ENCODE measurements at regions not wholly inside any gene's neighbourhood (a gene's known extent, or its start where the extent isn't known, plus 50 kb on each side); places are given as distances from the start of the nearest gene placed in this dataset.

- ATAC-seq (ENCODE audit: low read depth) (no peak), DNase-seq (ENCODE audit: low spot score) (no peak)
- Histone ChIP-seq H3K27ac (ENCODE audit: poor library complexity, severe bottlenecking) (no peak overlapping the region), H3K4me3 (ENCODE audit: severe bottlenecking) (no peak overlapping the region), H3K36me3 (ENCODE audit: low read depth) (no peaks in the 10 kb centered on the region), H3K27me3 (ENCODE audit: insufficient read depth, poor library complexity, severe bottlenecking) (no peaks in the 10 kb centered on the region), H3K9me3 (ENCODE audit: severe bottlenecking) (no peaks in the 10 kb centered on the region), H3K4me1 (ENCODE audit: insufficient read depth, poor library complexity, severe bottlenecking) (no peaks in the 10 kb centered on the region)
- TF ChIP-seq, protein P1, sequence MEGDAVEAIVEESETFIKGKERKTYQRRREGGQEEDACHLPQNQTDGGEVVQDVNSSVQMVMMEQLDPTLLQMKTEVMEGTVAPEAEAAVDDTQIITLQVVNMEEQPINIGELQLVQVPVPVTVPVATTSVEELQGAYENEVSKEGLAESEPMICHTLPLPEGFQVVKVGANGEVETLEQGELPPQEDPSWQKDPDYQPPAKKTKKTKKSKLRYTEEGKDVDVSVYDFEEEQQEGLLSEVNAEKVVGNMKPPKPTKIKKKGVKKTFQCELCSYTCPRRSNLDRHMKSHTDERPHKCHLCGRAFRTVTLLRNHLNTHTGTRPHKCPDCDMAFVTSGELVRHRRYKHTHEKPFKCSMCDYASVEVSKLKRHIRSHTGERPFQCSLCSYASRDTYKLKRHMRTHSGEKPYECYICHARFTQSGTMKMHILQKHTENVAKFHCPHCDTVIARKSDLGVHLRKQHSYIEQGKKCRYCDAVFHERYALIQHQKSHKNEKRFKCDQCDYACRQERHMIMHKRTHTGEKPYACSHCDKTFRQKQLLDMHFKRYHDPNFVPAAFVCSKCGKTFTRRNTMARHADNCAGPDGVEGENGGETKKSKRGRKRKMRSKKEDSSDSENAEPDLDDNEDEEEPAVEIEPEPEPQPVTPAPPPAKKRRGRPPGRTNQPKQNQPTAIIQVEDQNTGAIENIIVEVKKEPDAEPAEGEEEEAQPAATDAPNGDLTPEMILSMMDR (IDR thresholded peaks at IDR 0.05; ENCODE audit: poor library complexity, severe bottlenecking), result no peak
Observed at GRCh38 chr10:9992661-9993060, 1025.0 kb upstream of the CELF2 start.

DNA sequence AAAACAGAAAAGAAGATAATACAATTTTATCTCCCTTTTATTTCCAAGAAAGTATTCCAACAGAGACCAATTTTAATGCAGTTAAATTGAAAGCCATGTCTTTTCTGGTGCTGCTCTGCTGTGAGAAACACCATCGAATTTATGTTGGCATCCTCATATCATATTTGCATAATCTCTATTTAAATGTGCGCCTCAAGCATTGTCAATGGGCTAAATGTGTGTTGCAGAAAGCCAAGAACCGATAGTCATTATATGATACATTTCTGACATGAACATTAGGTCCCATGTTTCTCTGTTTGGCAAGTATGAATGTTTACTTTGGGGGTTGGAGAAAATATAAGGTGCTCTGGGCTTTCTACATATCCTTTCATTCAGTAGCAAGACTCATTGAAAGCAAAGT lies 1023.5 kb upstream of the CELF2 start:
- DNase-seq (ENCODE audit: low spot score) (no peak), ATAC-seq (ENCODE audit: low read depth) (no peak)
- Histone ChIP-seq H3K27me3 (ENCODE audit: insufficient read depth, poor library complexity, severe bottlenecking) (no peaks in the 10 kb centered on the region), H3K36me3 (ENCODE audit: low read depth) (no peaks in the 10 kb centered on the region), H3K9me3 (ENCODE audit: severe bottlenecking) (no peaks in the 10 kb centered on the region), H3K4me1 (ENCODE audit: insufficient read depth, poor library complexity, severe bottlenecking) (no peaks in the 10 kb centered on the region), H3K27ac (ENCODE audit: poor library complexity, severe bottlenecking) (no peak overlapping the region), H3K4me3 (ENCODE audit: severe bottlenecking) (no peak overlapping the region)
- TF ChIP-seq, protein P1 (IDR thresholded peaks at IDR 0.05; ENCODE audit: poor library complexity, severe bottlenecking), result no peak

DNA sequence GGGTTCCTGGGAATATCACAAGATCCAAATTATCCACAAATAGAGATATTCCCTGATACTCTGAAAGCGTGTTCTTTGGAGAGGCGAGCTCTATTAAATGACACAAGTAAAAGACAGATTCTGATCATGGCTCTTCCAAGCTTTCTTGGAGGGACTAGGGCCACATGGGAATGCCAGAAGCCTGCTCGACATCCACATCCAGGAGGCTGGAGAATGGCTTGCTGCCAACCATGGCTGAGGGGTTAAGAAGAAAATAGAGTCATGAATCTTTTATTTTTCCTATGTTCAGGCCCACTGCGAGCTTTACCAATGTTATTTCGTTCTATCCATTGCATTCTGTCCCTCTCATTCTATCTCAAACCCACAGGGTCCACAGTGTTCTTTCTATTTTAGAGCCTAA lies 1018.0 kb upstream of the CELF2 start:
- Histone ChIP-seq H3K27ac (ENCODE audit: poor library complexity, severe bottlenecking) (no peak overlapping the region), H3K36me3 (ENCODE audit: low read depth) (no peaks in the 10 kb centered on the region), H3K4me1 (ENCODE audit: insufficient read depth, poor library complexity, severe bottlenecking) (no peaks in the 10 kb centered on the region), H3K27me3 (ENCODE audit: insufficient read depth, poor library complexity, severe bottlenecking) (no peaks in the 10 kb centered on the region), H3K9me3 (ENCODE audit: severe bottlenecking) (no peaks in the 10 kb centered on the region), H3K4me3 (ENCODE audit: severe bottlenecking) (no peak overlapping the region)
- no peak for DNase-seq (ENCODE audit: low spot score)
- TF ChIP-seq, protein P1 (IDR thresholded peaks at IDR 0.05; ENCODE audit: poor library complexity, severe bottlenecking), result no peak
- ATAC-seq (ENCODE audit: low read depth), result no peak

GRCh38 chr10:10007957-10008356 lies 1009.7 kb upstream of the CELF2 start:
- DNase-seq (ENCODE audit: low spot score), result no peak

DNA sequence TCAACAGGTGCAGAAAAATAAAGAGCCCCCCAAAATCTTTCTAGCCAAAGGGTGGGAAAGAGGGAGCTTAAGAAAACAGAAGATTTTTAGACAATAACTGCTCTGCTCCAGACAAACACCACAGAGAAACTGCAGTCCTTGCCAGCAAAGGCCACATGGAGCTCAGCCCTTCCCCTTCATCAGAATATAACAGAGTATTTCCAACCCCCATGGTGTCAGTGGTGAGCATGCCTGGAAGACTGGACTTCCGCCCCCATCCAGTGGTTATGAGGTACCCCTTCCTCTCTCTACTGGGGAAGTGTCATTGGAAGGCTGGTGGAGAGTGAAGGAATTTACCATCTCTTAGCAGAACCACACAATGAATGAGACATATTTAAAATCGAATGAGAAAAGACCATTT lies 1007.3 kb upstream of the CELF2 start:
- H3K27me3 ChIP-seq (ENCODE audit: insufficient read depth, poor library complexity, severe bottlenecking), result no peaks in the 10 kb centered on the region
- ATAC-seq (ENCODE audit: low read depth), result no peak
- TF ChIP-seq, protein P1 (IDR thresholded peaks at IDR 0.05; ENCODE audit: poor library complexity, severe bottlenecking), result no peak

More at GRCh38 chr10:10007957-10008356, 1009.7 kb upstream of the CELF2 start:
- peak; percentile 78 for ATAC-seq (ENCODE audit: low read depth)
- H3K4me3 ChIP-seq (ENCODE audit: severe bottlenecking), result no peak overlapping the region
- no peak overlapping the region for H3K27ac ChIP-seq (ENCODE audit: poor library complexity, severe bottlenecking)
- no peaks in the 10 kb centered on the region for H3K4me1 ChIP-seq (ENCODE audit: insufficient read depth, poor library complexity, severe bottlenecking)
- no peaks in the 10 kb centered on the region for H3K9me3 ChIP-seq (ENCODE audit: severe bottlenecking)
- TF ChIP-seq, protein P1 (IDR thresholded peaks at IDR 0.05; ENCODE audit: poor library complexity, severe bottlenecking), result no peak
- H3K27me3 ChIP-seq (ENCODE audit: insufficient read depth, poor library complexity, severe bottlenecking), result no peaks in the 10 kb centered on the region
- no peaks in the 10 kb centered on the region for H3K36me3 ChIP-seq (ENCODE audit: low read depth)

More for the DNA sequence above, 1007.3 kb upstream of the CELF2 start:
- no peaks in the 10 kb centered on the region for H3K4me1 ChIP-seq (ENCODE audit: insufficient read depth, poor library complexity, severe bottlenecking)
- DNase-seq (ENCODE audit: low spot score), result no peak
- H3K9me3 ChIP-seq (ENCODE audit: severe bottlenecking), result no peaks in the 10 kb centered on the region
- H3K36me3 ChIP-seq (ENCODE audit: low read depth), result no peaks in the 10 kb centered on the region
- no peak overlapping the region for H3K27ac ChIP-seq (ENCODE audit: poor library complexity, severe bottlenecking)
- no peak overlapping the region for H3K4me3 ChIP-seq (ENCODE audit: severe bottlenecking)

All from RWPE2 (cell line).